AG09309 (cell line): ENCODE measurements at regions not wholly inside any gene's neighbourhood (a gene's known extent, or its start where the extent isn't known, plus 50 kb on each side); places are given as distances from the start of the nearest gene placed in this dataset.

ENCODE experiments used
- DNase-seq: peaks from one replicate; pipeline ENCODE4 v3.0.0-alpha.2; 2010; ENCODE audit warnings: low read depth
- H3K4me3 ChIP-seq: 2 replicates; pipeline ENCODE4 v1.5.1; 2011; ENCODE audit warnings: mild to moderate bottlenecking, low read depth, low read length, moderate library complexity; ENCODE audit not compliant: control insufficient read depth
- CTCF ChIP-seq: IDR thresholded peaks from 2 replicates; pipeline ENCODE4 v1.5.1; 2011; ENCODE audit warnings: mild to moderate bottlenecking, low read depth, low read length, inconsistent platforms; ENCODE audit not compliant: insufficient read depth, control insufficient read depth; ENCODE audit errors: missing control alignments

- no peak overlapping the region for H3K4me3 ChIP-seq
- no peak for DNase-seq
- no peak for TF ChIP-seq CTCF
Observed at GRCh38 chr4:98784947-98785706, 126.7 kb upstream of the TSPAN5 start.

GRCh38 chr4:98781641-98782357 is 123.4 kb upstream of the TSPAN5 start:
- no peak overlapping the region for H3K4me3 ChIP-seq
- no peak for DNase-seq
- TF ChIP-seq CTCF = no peak

GRCh38 chr4:98780926-98781325 is 122.5 kb upstream of the TSPAN5 start:
- TF ChIP-seq CTCF = no peak
- no peak overlapping the region for H3K4me3 ChIP-seq
- no peak for DNase-seq

- TF ChIP-seq CTCF = no peak
- DNase-seq = no peak
- H3K4me3 ChIP-seq = no peak overlapping the region
Observed at GRCh38 chr4:98779088-98779487, 120.7 kb upstream of the TSPAN5 start.

- H3K4me3 ChIP-seq = no peak overlapping the region
- DNase-seq = peak; percentile 37
- TF ChIP-seq CTCF = no peak
Observed at GRCh38 chr4:98778206-98778605, 119.8 kb upstream of the TSPAN5 start.

GRCh38 chr4:98775672-98776071 is 117.3 kb upstream of the TSPAN5 start:
- no peak for DNase-seq
- H3K4me3 ChIP-seq = no peak overlapping the region
- no peak for TF ChIP-seq CTCF
